Pancreas (tissue), 10 donors: ENCODE measurements at regions not wholly inside any gene's neighbourhood (a gene's known extent, or its start where the extent isn't known, plus 50 kb on each side); places are given as distances from the start of the nearest gene placed in this dataset.

Source experiments
- ATAC-seq, 4 donors: fragments of 200-7000 bp; cut with Tn5 transposase; one replicate each; pipeline versions ENCODE4 v1.8.0 to v1.9.1; 2020; ENCODE audit warnings: mild to moderate bottlenecking in 4 of 4, moderate library complexity in 4 of 4
- DNase-seq, 6 donors: peaks; one replicate each; pipeline ENCODE4 v3.0.0-alpha.2; 2020
- FAIRE-seq: peaks from 2 replicates; lab custom pipeline; 2012; peaks lifted over from hg19 to GRCh38; lab: Jason Lieb, UNC
- H3K27ac ChIP-seq, 4 donors: fragments of 200-600 bp; sonication (generic); 1 replicate in 3 of 4; 2 replicates in 1 of 4; pipeline versions ENCODE4 v1.5.0 to v1.8.0; 2020
- H3K27me3 ChIP-seq, 4 donors: fragments of 200-600 bp; one replicate each; pipeline ENCODE4 v1.8.0; 2021
- H3K36me3 ChIP-seq, 3 donors: fragments of 200-600 bp; sonication (generic) in 1 of 3; one replicate each; pipeline versions ENCODE4 v1.5.0 to v1.8.0; 2020 to 2021
- H3K4me1 ChIP-seq, 3 donors: fragments of 200-600 bp; one replicate each; pipeline ENCODE4 v1.8.0; 2021
- H3K4me3 ChIP-seq, 4 donors: fragments of 200-600 bp; sonication (generic) in 2 of 4; one replicate each; pipeline versions ENCODE4 v1.5.0 to v1.8.0; 2020 to 2021
- H3K9me3 ChIP-seq, 4 donors: fragments of 200-600 bp; one replicate each; pipeline ENCODE4 v1.8.0; 2021
- CTCF ChIP-seq, 4 donors: fragments of 200-600 bp; sonication (generic) in 3 of 4; IDR thresholded peaks; one replicate each; pipeline versions ENCODE4 v1.5.0 to v1.8.0; 2021; ENCODE audit warnings: antibody characterized with exemption in 4 of 4
- WGBS, 2 donors: extraction: QIAGEN DNeasy Blood & Tissue Kit; methylation state at CpG; one replicate each; pipeline ENCODE4 v1.1.7; 2013; 5-methylcytosine and 5-hydroxymethylcytosine counted together
- intact Hi-C, 3 donors: fragments of 100-400 bp; cut with DNase I; formaldehyde crosslinking; loops; one replicate each; pipeline versions ENCODE4 v1.11.1 to v1.14.2; 2022
- donor health status: healthy with polysubstance abuse.
- donor health status: DM: no; HTN: no; CAD: no; lungs with moderate emphysema.
- donor health status: DM: no; HTN: no; CAD: no.
- donor health status: control.
- donor health status: control.
- donor health status: Bipolar disorder and iron deficiency.
- donor health status: DM: yes; HTN: yes; CAD: no.
- donor health status: DM: no; HTN: no; CAD: no.
- donor health status: DM: no; HTN: no; CAD: no.
- donor health status: DM: yes; HTN: yes; CAD: no.

GRCh38 chr6:1516742-1517520 is 92.8 kb upstream of the FOXC1 start:
- no peak for TF ChIP-seq CTCF (IDR thresholded peaks at IDR 0.05)
- DNase-seq, result no peak
- 57 to 68% methylated on average over 14 of the region's 14 CpGs for whole genome bisulfite sequencing, 2 donors
- no peak for FAIRE-seq
- H3K4me1 ChIP-seq, result no peaks in the 10 kb centered on the region
- H3K4me3 ChIP-seq, result no peak overlapping the region
- ATAC-seq, result no peak
- intact Hi-C loops, result no loop called here
- H3K27me3 ChIP-seq, result peaks cover 0 to 5% (median 0%) of the 10 kb centered on the region in 4 donors
- no peak overlapping the region for H3K27ac ChIP-seq
- no peaks in the 10 kb centered on the region for H3K36me3 ChIP-seq
- H3K9me3 ChIP-seq, result no peaks in the 10 kb centered on the region

DNA sequence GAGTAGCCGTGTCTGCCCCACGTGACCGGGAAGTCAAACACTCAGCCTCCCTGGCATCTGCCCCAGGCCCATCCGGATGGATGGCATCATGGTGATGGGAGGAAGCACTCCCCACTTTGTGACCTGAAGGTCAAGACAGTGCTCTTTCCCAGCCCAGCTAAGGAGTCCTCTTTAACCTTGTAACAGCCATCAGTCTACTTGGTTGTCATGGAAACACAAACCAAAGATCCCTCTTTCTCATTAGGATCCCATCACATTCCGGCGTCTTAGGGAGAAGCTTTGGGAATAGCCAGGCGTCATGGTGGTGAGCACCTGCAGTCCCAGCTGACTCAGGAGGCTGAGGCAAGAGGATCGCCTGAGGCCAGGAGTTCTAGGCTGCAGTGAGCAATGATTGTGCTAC is 90.9 kb upstream of the FOXC1 start:
- no peak overlapping the region for H3K27ac ChIP-seq
- WGBS, 2 donors, result 80 to 86% methylated on average over 8 of the region's 8 CpGs
- TF ChIP-seq CTCF (IDR thresholded peaks at IDR 0.05), result no peak
- no peaks in the 10 kb centered on the region for H3K4me1 ChIP-seq
- ATAC-seq (no peak), FAIRE-seq (no peak), DNase-seq (no peak)
- intact Hi-C loops, result no loop called here
- H3K36me3 ChIP-seq, result no peaks in the 10 kb centered on the region
- H3K27me3 ChIP-seq, result peaks cover 0 to 15% (median 0%) of the 10 kb centered on the region in 4 donors
- H3K9me3 ChIP-seq, result no peaks in the 10 kb centered on the region
- H3K4me3 ChIP-seq, result no peak overlapping the region

- Histone ChIP-seq H3K27ac (no peak overlapping the region), H3K4me1 (no peaks in the 10 kb centered on the region), H3K27me3 (peaks cover 0 to 20% (median 0%) of the 10 kb centered on the region in 4 donors), H3K4me3 (no peak overlapping the region), H3K9me3 (no peaks in the 10 kb centered on the region), H3K36me3 (no peaks in the 10 kb centered on the region)
- DNase-seq (no peak), FAIRE-seq (no peak), ATAC-seq (no peak)
- WGBS, 2 donors, result 55 to 61% methylated on average over 4 of the region's 4 CpGs
- intact Hi-C loops, result no loop called here
- TF ChIP-seq CTCF (IDR thresholded peaks at IDR 0.05), result no peak
These were observed 90.1 kb upstream of the FOXC1 start for GRCh38 chr6:1519597-1519996.

GRCh38 chr6:1522779-1523178 is 86.9 kb upstream of the FOXC1 start:
- H3K9me3 ChIP-seq, result no peaks in the 10 kb centered on the region
- H3K36me3 ChIP-seq, result no peaks in the 10 kb centered on the region
- TF ChIP-seq CTCF (IDR thresholded peaks at IDR 0.05), result no peak
- ATAC-seq, result no peak
- peaks cover 0 to 15% (median 0%) of the 10 kb centered on the region in 4 donors for H3K27me3 ChIP-seq
- intact Hi-C loops, result no loop called here
- no peak for DNase-seq
- no peak overlapping the region for H3K27ac ChIP-seq
- WGBS, 2 donors, result 57% methylated on average over 7 of the region's 7 CpGs
- H3K4me3 ChIP-seq, result no peak overlapping the region
- H3K4me1 ChIP-seq, result no peaks in the 10 kb centered on the region
- FAIRE-seq, result no peak

GRCh38 chr6:1524040-1524480 is 85.7 kb upstream of the FOXC1 start:
- intact Hi-C loops, result no loop called here
- WGBS, 2 donors, result 15 to 17% methylated on average over 37 of the region's 37 CpGs
- H3K36me3 ChIP-seq, result no peaks in the 10 kb centered on the region
- TF ChIP-seq CTCF (IDR thresholded peaks at IDR 0.05), result peak in 3 of 4 donors; percentile 21 to 50 (median 40)
- H3K27me3 ChIP-seq, result peaks cover 0 to 15% (median 0%) of the 10 kb centered on the region in 4 donors
- ATAC-seq (peak; percentile 67 to 88 (median 76)), FAIRE-seq (no peak), DNase-seq (peak in 5 of 6 donors; percentile 21 to 82 (median 49))
- no peak overlapping the region for H3K27ac ChIP-seq
- H3K4me1 ChIP-seq, result no peaks in the 10 kb centered on the region
- H3K9me3 ChIP-seq, result no peaks in the 10 kb centered on the region
- H3K4me3 ChIP-seq, result peak overlapping the region in 1 of 4 donors; percentile 10
